ENCODE measurements at regions not wholly inside any gene's neighbourhood (a gene's known extent, or its start where the extent isn't known, plus 50 kb on each side); places are given as distances from the start of the nearest gene placed in this dataset.

DNA sequence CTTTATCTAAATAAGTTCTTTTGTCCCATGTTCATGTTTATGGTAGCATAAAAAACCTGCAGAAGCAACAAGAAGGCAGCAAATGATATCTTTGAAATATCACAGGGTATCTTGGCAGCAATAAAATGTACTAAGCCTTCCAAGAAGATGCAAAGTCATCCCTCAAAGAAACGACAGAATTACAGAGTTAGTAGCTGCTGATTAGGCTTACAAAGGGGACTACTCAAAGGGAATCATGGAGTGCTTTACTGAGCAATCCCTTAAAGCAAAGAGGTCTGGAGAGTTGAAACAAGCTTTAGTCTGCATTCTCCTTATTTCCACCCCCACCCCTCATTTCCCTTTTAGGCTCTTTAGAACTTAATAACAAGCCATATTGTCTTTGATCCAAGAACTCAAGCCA, 935.0 kb downstream of the SQOR start:
- TF ChIP-seq, protein P1, sequence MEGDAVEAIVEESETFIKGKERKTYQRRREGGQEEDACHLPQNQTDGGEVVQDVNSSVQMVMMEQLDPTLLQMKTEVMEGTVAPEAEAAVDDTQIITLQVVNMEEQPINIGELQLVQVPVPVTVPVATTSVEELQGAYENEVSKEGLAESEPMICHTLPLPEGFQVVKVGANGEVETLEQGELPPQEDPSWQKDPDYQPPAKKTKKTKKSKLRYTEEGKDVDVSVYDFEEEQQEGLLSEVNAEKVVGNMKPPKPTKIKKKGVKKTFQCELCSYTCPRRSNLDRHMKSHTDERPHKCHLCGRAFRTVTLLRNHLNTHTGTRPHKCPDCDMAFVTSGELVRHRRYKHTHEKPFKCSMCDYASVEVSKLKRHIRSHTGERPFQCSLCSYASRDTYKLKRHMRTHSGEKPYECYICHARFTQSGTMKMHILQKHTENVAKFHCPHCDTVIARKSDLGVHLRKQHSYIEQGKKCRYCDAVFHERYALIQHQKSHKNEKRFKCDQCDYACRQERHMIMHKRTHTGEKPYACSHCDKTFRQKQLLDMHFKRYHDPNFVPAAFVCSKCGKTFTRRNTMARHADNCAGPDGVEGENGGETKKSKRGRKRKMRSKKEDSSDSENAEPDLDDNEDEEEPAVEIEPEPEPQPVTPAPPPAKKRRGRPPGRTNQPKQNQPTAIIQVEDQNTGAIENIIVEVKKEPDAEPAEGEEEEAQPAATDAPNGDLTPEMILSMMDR (IDR thresholded peaks at IDR 0.05) = no peak
- no peak for TF ChIP-seq POLR2A (IDR thresholded peaks at IDR 0.05)

All from lower leg skin (tissue), 3 donors.